WTC11 (cell line): ENCODE measurements at regions not wholly inside any gene's neighbourhood (a gene's known extent, or its start where the extent isn't known, plus 50 kb on each side); places are given as distances from the start of the nearest gene placed in this dataset.

ENCODE experiments used
- ATF2 ChIP-seq: sonication (generic); formaldehyde crosslinking; IDR thresholded peaks from 2 replicates; pipeline ENCODE4 v1.8.1; 2022; ENCODE audit warnings: low read depth, missing genetic modification reagents, borderline replicate concordance
- CREB1 ChIP-seq: sonication (generic); formaldehyde crosslinking; IDR thresholded peaks from 2 replicates; pipeline ENCODE4 v1.8.0; 2023; ENCODE audit warnings: mild to moderate bottlenecking, missing genetic modification reagents
- CTCF ChIP-seq: fragments of 200-600 bp; IDR thresholded peaks from 2 replicates; pipeline ENCODE4 v1.8.0; 2022; ENCODE audit warnings: antibody characterized with exemption
- FOXJ3 ChIP-seq: sonication (generic); formaldehyde crosslinking; IDR thresholded peaks from 2 replicates; pipeline ENCODE4 v1.9.0; 2021; ENCODE audit warnings: missing genetic modification reagents, mild to moderate bottlenecking, borderline replicate concordance
- NR2C2 ChIP-seq: sonication (generic); formaldehyde crosslinking; IDR thresholded peaks from 2 replicates; pipeline ENCODE4 v1.8.0; 2022; ENCODE audit warnings: mild to moderate bottlenecking, missing genetic modification reagents
- SMAD3 ChIP-seq: sonication (generic); formaldehyde crosslinking; IDR thresholded peaks from 2 replicates; pipeline ENCODE4 v1.8.0; 2022; ENCODE audit warnings: missing genetic modification reagents, mild to moderate bottlenecking, borderline replicate concordance
- SP1 ChIP-seq: sonication (generic); formaldehyde crosslinking; conservative IDR thresholded peaks from 2 replicates; pipeline ENCODE4 v1.8.1; 2022; ENCODE audit warnings: missing genetic modification reagents
- TEAD4 ChIP-seq: sonication (generic); formaldehyde crosslinking; IDR thresholded peaks from 2 replicates; pipeline ENCODE4 v1.8.0; 2022; ENCODE audit warnings: mild to moderate bottlenecking, missing genetic modification reagents
- USF2 ChIP-seq: sonication (generic); formaldehyde crosslinking; IDR thresholded peaks from 2 replicates; pipeline ENCODE4 v1.8.1; 2023; ENCODE audit warnings: mild to moderate bottlenecking, missing genetic modification reagents, moderate library complexity

GRCh38 chr7:52195664-52196063 is 839.8 kb upstream of the POM121L12 start:
- TF ChIP-seq USF2 (CRISPR knock-in tag) (no peak), CTCF (no peak), FOXJ3 (CRISPR knock-in tag) (no peak), SMAD3 (CRISPR knock-in tag) (no peak), SP1 (CRISPR knock-in tag) (no peak), TEAD4 (no peak), NR2C2 (CRISPR knock-in tag) (no peak), CREB1 (no peak), ATF2 (CRISPR knock-in tag) (no peak)
